HL-60 (cell line): ENCODE measurements at regions not wholly inside any gene's neighbourhood (a gene's known extent, or its start where the extent isn't known, plus 50 kb on each side); places are given as distances from the start of the nearest gene placed in this dataset.

Source experiments
- DNase-seq, 2 experiments: peaks; one replicate each; pipeline ENCODE4 v3.0.0-alpha.2; 2010 to 2020; ENCODE audit warnings: low read depth in 1 of 2, low spot score in 1 of 2
- H3K27ac ChIP-seq: fragments of 250-450 bp; sonication (Bioruptor Pico); replicated peaks from 2 replicates; pipeline ENCODE4 v1.5.1; 2020; ENCODE audit warnings: mild to moderate bottlenecking, moderate library complexity
- H3K27me3 ChIP-seq: fragments of 250-450 bp; sonication (Bioruptor Pico); 2 replicates; pipeline ENCODE4 v1.5.1; 2021; ENCODE audit warnings: mild to moderate bottlenecking, moderate library complexity; ENCODE audit not compliant: insufficient read depth, poor library complexity, severe bottlenecking
- H3K4me3 ChIP-seq: replicated peaks from 2 replicates; pipeline ENCODE4 v1.5.1; 2011; ENCODE audit warnings: mild to moderate bottlenecking, control low read depth, low read length; ENCODE audit not compliant: insufficient read depth
- GABPA ChIP-seq: IDR thresholded peaks from 2 replicates; pipeline ENCODE4 v1.6.1; 2012; ENCODE audit warnings: low read depth
- POLR2AphosphoS5 ChIP-seq: IDR thresholded peaks from 2 replicates; pipeline ENCODE4 v1.6.1; 2012; ENCODE audit warnings: low read depth
- SPI1 ChIP-seq: IDR thresholded peaks from 2 replicates; pipeline ENCODE4 v1.6.1; 2012; ENCODE audit warnings: low read depth, mild to moderate bottlenecking, borderline replicate concordance
- TF ChIP-seq, protein P1 (sequence below): IDR thresholded peaks from 2 replicates; pipeline ENCODE4 v1.6.1; 2012; ENCODE audit warnings: low read depth; ENCODE audit not compliant: insufficient replicate concordance
- TF ChIP-seq, protein P2 (sequence below): IDR thresholded peaks from one replicate; pipeline ENCODE4 v1.5.1; 2011; ENCODE audit warnings: low read length, control low read depth, inconsistent platforms; ENCODE audit not compliant: insufficient read depth

DNA sequence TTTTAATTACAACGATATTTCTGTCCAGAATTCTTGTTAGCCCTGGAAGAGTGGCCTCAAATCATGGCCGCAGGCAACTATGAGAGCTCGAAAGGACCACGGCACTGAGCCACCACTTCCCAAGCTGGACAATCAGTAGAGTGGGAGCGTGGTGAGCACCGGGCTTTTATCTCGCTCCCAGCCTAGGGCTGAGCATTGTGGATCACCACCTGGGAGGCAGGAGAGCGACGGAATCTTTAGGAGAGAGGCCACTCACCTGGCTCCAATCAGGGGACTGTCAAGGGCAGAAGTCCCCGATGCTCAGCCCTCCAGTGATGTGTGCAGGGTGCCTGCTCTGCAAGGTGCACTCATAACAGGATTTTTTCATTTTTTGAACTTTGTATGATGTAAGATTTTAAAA lies 377.1 kb upstream of the B3GAT1 start:
- Histone ChIP-seq H3K27me3 (no peaks in the 10 kb centered on the region), H3K27ac (no peak overlapping the region), H3K4me3 (no peak overlapping the region)
- TF ChIP-seq POLR2AphosphoS5 (no peak), GABPA (no peak), SPI1 (no peak)
- TF ChIP-seq, protein P1, sequence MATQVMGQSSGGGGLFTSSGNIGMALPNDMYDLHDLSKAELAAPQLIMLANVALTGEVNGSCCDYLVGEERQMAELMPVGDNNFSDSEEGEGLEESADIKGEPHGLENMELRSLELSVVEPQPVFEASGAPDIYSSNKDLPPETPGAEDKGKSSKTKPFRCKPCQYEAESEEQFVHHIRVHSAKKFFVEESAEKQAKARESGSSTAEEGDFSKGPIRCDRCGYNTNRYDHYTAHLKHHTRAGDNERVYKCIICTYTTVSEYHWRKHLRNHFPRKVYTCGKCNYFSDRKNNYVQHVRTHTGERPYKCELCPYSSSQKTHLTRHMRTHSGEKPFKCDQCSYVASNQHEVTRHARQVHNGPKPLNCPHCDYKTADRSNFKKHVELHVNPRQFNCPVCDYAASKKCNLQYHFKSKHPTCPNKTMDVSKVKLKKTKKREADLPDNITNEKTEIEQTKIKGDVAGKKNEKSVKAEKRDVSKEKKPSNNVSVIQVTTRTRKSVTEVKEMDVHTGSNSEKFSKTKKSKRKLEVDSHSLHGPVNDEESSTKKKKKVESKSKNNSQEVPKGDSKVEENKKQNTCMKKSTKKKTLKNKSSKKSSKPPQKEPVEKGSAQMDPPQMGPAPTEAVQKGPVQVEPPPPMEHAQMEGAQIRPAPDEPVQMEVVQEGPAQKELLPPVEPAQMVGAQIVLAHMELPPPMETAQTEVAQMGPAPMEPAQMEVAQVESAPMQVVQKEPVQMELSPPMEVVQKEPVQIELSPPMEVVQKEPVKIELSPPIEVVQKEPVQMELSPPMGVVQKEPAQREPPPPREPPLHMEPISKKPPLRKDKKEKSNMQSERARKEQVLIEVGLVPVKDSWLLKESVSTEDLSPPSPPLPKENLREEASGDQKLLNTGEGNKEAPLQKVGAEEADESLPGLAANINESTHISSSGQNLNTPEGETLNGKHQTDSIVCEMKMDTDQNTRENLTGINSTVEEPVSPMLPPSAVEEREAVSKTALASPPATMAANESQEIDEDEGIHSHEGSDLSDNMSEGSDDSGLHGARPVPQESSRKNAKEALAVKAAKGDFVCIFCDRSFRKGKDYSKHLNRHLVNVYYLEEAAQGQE, result no peak
- TF ChIP-seq, protein P2, sequence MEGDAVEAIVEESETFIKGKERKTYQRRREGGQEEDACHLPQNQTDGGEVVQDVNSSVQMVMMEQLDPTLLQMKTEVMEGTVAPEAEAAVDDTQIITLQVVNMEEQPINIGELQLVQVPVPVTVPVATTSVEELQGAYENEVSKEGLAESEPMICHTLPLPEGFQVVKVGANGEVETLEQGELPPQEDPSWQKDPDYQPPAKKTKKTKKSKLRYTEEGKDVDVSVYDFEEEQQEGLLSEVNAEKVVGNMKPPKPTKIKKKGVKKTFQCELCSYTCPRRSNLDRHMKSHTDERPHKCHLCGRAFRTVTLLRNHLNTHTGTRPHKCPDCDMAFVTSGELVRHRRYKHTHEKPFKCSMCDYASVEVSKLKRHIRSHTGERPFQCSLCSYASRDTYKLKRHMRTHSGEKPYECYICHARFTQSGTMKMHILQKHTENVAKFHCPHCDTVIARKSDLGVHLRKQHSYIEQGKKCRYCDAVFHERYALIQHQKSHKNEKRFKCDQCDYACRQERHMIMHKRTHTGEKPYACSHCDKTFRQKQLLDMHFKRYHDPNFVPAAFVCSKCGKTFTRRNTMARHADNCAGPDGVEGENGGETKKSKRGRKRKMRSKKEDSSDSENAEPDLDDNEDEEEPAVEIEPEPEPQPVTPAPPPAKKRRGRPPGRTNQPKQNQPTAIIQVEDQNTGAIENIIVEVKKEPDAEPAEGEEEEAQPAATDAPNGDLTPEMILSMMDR, result no peak
- no peak for DNase-seq

DNA sequence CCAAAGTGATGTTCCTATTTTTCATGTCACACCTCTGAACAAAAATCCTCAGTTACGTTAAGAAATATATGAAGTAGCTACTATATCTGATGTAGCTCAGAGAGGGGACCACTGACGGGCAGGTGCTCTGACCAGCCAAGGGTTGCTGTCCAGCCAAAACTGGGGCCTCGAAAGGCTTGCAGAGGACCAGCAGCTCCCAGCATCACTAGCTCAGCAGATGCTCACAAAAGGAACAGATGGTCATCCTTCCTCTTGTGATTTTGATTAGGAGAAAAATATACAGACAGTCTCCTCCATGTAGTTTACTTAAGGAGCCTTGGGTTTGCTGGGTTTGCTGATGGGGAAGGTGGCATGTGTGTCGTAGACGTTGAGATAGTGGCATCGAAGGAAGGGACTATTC lies 374.6 kb upstream of the B3GAT1 start:
- Histone ChIP-seq H3K27me3 (no peaks in the 10 kb centered on the region), H3K4me3 (no peak overlapping the region), H3K27ac (no peak overlapping the region)
- DNase-seq, result no peak
- TF ChIP-seq POLR2AphosphoS5, result no peak
- no peak for TF ChIP-seq GABPA
- TF ChIP-seq, protein P2, result no peak
- TF ChIP-seq, protein P1, result no peak
- no peak for TF ChIP-seq SPI1

DNA sequence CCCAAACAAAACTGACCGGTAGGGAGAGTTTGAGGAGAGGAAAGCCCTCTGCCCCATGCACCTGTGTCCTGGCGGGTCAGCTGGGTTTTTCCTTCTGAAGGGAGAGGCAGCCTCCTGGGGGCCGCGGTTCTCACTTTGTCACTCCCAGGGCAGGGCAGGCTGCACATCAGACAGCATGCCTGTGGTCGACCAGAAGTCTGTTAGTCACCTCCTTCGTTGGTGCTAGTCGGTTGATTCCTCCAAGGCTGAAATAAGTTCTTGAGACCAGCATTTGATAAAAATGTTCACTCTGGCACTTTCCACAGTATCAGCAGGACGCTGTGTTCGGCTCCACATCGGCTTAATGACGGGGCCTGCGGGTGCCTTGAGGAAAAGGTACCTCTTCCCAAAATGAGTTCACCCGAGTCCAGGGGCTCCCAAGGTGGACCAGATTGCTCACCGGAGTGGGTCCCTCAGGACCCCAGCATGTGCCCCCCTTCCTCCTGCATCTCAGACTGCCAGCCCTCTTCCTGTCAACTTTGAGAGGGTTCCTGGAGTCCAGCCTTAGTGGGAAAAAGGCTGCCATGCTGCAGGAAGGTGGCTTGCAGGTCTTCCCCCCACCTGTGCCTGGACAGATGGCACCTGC lies 373.7 kb upstream of the B3GAT1 start:
- TF ChIP-seq GABPA, result no peak
- TF ChIP-seq, protein P1, result no peak
- TF ChIP-seq, protein P2, result no peak
- TF ChIP-seq SPI1, result no peak
- no peak for TF ChIP-seq POLR2AphosphoS5
- no peak overlapping the region for H3K4me3 ChIP-seq
- DNase-seq, result no peak
- H3K27me3 ChIP-seq, result no peaks in the 10 kb centered on the region
- H3K27ac ChIP-seq, result no peak overlapping the region
